GM12873 (cell line): ENCODE measurements at regions not wholly inside any gene's neighbourhood (a gene's known extent, or its start where the extent isn't known, plus 50 kb on each side); places are given as distances from the start of the nearest gene placed in this dataset.

Experiments
- CTCF ChIP-seq: IDR thresholded peaks from 2 replicates; pipeline ENCODE4 v1.5.1; 2012; ENCODE audit warnings: low read depth, mild to moderate bottlenecking, moderate library complexity, low read length, control low read depth; ENCODE audit not compliant: insufficient read depth; ENCODE audit errors: missing control alignments

- TF ChIP-seq CTCF, result no peak
These were observed 140.5 kb upstream of the AADAT start for GRCh38 chr4:170230242-170230641.

GRCh38 chr4:170229006-170229405, 139.2 kb upstream of the AADAT start:
- no peak for TF ChIP-seq CTCF

- peak; percentile 6 for TF ChIP-seq CTCF
These were observed 138.2 kb upstream of the AADAT start for GRCh38 chr4:170227928-170228327.

- no peak for TF ChIP-seq CTCF
These were observed 136.5 kb upstream of the AADAT start for GRCh38 chr4:170226288-170226687.

GRCh38 chr4:170214731-170215130, 125.0 kb upstream of the AADAT start:
- no peak for TF ChIP-seq CTCF

- no peak for TF ChIP-seq CTCF
These were observed 124.3 kb upstream of the AADAT start for GRCh38 chr4:170214101-170214500.

- no peak for TF ChIP-seq CTCF
These were observed 113.0 kb upstream of the AADAT start for GRCh38 chr4:170202721-170203120.
